Endothelial cell of umbilical vein (primary cell): ENCODE measurements at regions not wholly inside any gene's neighbourhood (a gene's known extent, or its start where the extent isn't known, plus 50 kb on each side); places are given as distances from the start of the nearest gene placed in this dataset.
A peak's percentile ranks its signal among the peaks of the same experiment; 100 is the strongest.

Experiments used
- BruUV-seq: library from RNA; stranded (reverse); fragments of 400-500 nt; replicated peaks from 2 replicates; lab custom pipeline; 2021; lab: Mats Ljungman, UMichigan
- CTCF ChIA-PET: fragments of 300-600, 350-600 bp; sonication (Branson Sonifier 250); formaldehyde crosslinking; loops from one replicate; lab custom pipeline; 2021; ENCODE audit warnings: antibody characterized with exemption, inconsistent platforms; lab: Charles Lee
- POLR2A ChIA-PET: fragments of 300-600, 350-600 bp; sonication (Branson Sonifier 250); formaldehyde crosslinking; loops from one replicate; lab custom pipeline; 2021; ENCODE audit warnings: antibody characterized with exemption, inconsistent platforms; lab: Charles Lee
- DNase-seq: peaks from one replicate; pipeline ENCODE4 v3.0.0-alpha.2; 2011; ENCODE audit warnings: low read depth, low spot score
- FAIRE-seq: peaks from 2 replicates; lab custom pipeline; 2011; peaks lifted over from hg19 to GRCh38; lab: Jason Lieb, UNC
- H2AFZ ChIP-seq: 2 replicates; pipeline ENCODE4 v1.6.0; 2012; ENCODE audit warnings: low read depth, low read length, control low read depth, inconsistent platforms
- H3K27ac ChIP-seq: 2 replicates; pipeline ENCODE4 v1.5.1; 2011; ENCODE audit warnings: low read depth, mild to moderate bottlenecking, control low read depth, low read length, moderate library complexity; ENCODE audit not compliant: insufficient read depth
- H3K27me3 ChIP-seq, 2 experiments: 2 replicates each; pipeline versions ENCODE4 v1.6.0 to v1.6.1; 2011; ENCODE audit warnings: low read length in 2 of 2, mixed read lengths in 1 of 2; ENCODE audit not compliant: control insufficient read depth in 2 of 2, insufficient read depth in 2 of 2
- H3K36me3 ChIP-seq, 2 experiments: 2 replicates in 1 of 2; 3 replicates in 1 of 2; pipeline ENCODE4 v1.5.1; 2011; ENCODE audit warnings: low read length in 2 of 2, mild to moderate bottlenecking in 1 of 2, moderate library complexity in 1 of 2; ENCODE audit not compliant: control insufficient read depth in 2 of 2, insufficient read depth in 2 of 2; ENCODE audit errors: extremely low read depth in 1 of 2
- H3K4me1 ChIP-seq: 3 replicates; pipeline ENCODE4 v1.5.1; 2011; ENCODE audit warnings: mild to moderate bottlenecking, low read length; ENCODE audit not compliant: control insufficient read depth, insufficient read depth; ENCODE audit errors: extremely low read depth
- H3K4me2 ChIP-seq: 2 replicates; pipeline ENCODE4 v1.6.1; 2011; ENCODE audit warnings: low read length, control low read depth, mixed read lengths; ENCODE audit not compliant: insufficient read depth
- H3K4me3 ChIP-seq, 3 experiments: fragments of 200-600 bp in 1 of 3; sonication (generic), shearing (Covaris generic) in 1 of 3; replicated peaks in 1 of 3; 2 replicates each; pipeline ENCODE4 v1.5.1; 2011 to 2016; ENCODE audit warnings: control low read depth in 3 of 3, low read length in 3 of 3, mild to moderate bottlenecking in 2 of 3, inconsistent platforms in 1 of 3, low read depth in 1 of 3, moderate library complexity in 1 of 3; ENCODE audit not compliant: insufficient read depth in 1 of 3
- H3K79me2 ChIP-seq: 2 replicates; pipeline ENCODE4 v1.6.0; 2012; ENCODE audit warnings: low read length, inconsistent platforms; ENCODE audit not compliant: control insufficient read depth, insufficient read depth
- H3K9ac ChIP-seq: replicated peaks from 2 replicates; pipeline ENCODE3; 2011; ENCODE audit warnings: low read length, control low read depth; ENCODE audit not compliant: insufficient read depth; ENCODE audit errors: extremely low read depth
- H3K9me1 ChIP-seq: replicated peaks from 3 replicates; pipeline ENCODE4 v1.6.0; 2011; ENCODE audit warnings: mild to moderate bottlenecking, low read length; ENCODE audit not compliant: control insufficient read depth, insufficient read depth; ENCODE audit errors: extremely low read depth
- H3K9me3 ChIP-seq: replicated peaks from 2 replicates; pipeline ENCODE4 v1.5.1; 2012; ENCODE audit warnings: low read length, inconsistent platforms; ENCODE audit not compliant: control insufficient read depth, insufficient read depth
- H4K20me1 ChIP-seq: replicated peaks from 2 replicates; pipeline ENCODE3; 2011; ENCODE audit warnings: mild to moderate bottlenecking, low read length; ENCODE audit not compliant: control insufficient read depth, insufficient read depth; ENCODE audit errors: extremely low read depth
- EZH2 ChIP-seq: IDR thresholded peaks from 2 replicates; pipeline ENCODE4 v1.6.1; 2012; ENCODE audit warnings: borderline replicate concordance, low read depth, mild to moderate bottlenecking, moderate library complexity, low read length, inconsistent platforms; ENCODE audit not compliant: severe bottlenecking
- FOS ChIP-seq: IDR thresholded peaks from 2 replicates; pipeline ENCODE4 v1.6.1; 2011; ENCODE audit warnings: mild to moderate bottlenecking, low read length, moderate library complexity, borderline replicate concordance; ENCODE audit not compliant: insufficient read depth
- GATA2 ChIP-seq: IDR thresholded peaks from 2 replicates; pipeline ENCODE4 v1.7.0; 2011; ENCODE audit warnings: low read depth, mild to moderate bottlenecking, moderate library complexity, mixed read lengths, low read length; ENCODE audit not compliant: insufficient read length, insufficient read depth
- JUN ChIP-seq: IDR thresholded peaks from 2 replicates; pipeline ENCODE4 v1.6.1; 2011; ENCODE audit warnings: borderline replicate concordance, low read depth; ENCODE audit not compliant: insufficient read length, insufficient read depth
- MYC ChIP-seq: IDR thresholded peaks from one replicate; pipeline ENCODE4 v1.6.1; 2011; ENCODE audit warnings: mild to moderate bottlenecking, low read depth, low read length
- POLR2A ChIP-seq: IDR thresholded peaks from 2 replicates; pipeline ENCODE4 v1.6.1; 2012; ENCODE audit warnings: low read depth, mild to moderate bottlenecking, control low read depth, low read length
- POLR2AphosphoS5 ChIP-seq: IDR thresholded peaks from 2 replicates; pipeline ENCODE4 v1.6.1; 2012; ENCODE audit warnings: low read depth, mild to moderate bottlenecking, control low read depth, low read length, moderate library complexity; ENCODE audit not compliant: insufficient read depth
- dilution Hi-C: fragments of 300-500 bp; cut with MboI; formaldehyde crosslinking; loops from one replicate; pipeline ENCODE4 v1.15.0; 2019; ENCODE audit warnings: low sequenced_read_pairs; ENCODE audit not compliant: extremely low pct_ligation_motif_present
- intact Hi-C: fragments of 100-400 bp; cut with micrococcal nuclease; formaldehyde crosslinking; loops from one replicate; pipeline ENCODE4 v1.10.0; 2022
- TF ChIP-seq, protein P1 (sequence below): IDR thresholded peaks from 2 replicates; pipeline ENCODE4 v1.6.1; 2011; ENCODE audit not compliant: insufficient read depth, insufficient read length
- TF ChIP-seq, protein P2 (sequence below), 2 donors: IDR thresholded peaks; 1 replicate in 1 of 2; 2 replicates in 1 of 2; pipeline ENCODE4 v1.5.1; 2011; ENCODE audit warnings: low read length in 2 of 2, mild to moderate bottlenecking in 2 of 2, moderate library complexity in 2 of 2, control low read depth in 1 of 2, inconsistent platforms in 1 of 2, low read depth in 1 of 2; ENCODE audit not compliant: insufficient read depth in 1 of 2; ENCODE audit errors: extremely low read depth in 1 of 2

DNA sequence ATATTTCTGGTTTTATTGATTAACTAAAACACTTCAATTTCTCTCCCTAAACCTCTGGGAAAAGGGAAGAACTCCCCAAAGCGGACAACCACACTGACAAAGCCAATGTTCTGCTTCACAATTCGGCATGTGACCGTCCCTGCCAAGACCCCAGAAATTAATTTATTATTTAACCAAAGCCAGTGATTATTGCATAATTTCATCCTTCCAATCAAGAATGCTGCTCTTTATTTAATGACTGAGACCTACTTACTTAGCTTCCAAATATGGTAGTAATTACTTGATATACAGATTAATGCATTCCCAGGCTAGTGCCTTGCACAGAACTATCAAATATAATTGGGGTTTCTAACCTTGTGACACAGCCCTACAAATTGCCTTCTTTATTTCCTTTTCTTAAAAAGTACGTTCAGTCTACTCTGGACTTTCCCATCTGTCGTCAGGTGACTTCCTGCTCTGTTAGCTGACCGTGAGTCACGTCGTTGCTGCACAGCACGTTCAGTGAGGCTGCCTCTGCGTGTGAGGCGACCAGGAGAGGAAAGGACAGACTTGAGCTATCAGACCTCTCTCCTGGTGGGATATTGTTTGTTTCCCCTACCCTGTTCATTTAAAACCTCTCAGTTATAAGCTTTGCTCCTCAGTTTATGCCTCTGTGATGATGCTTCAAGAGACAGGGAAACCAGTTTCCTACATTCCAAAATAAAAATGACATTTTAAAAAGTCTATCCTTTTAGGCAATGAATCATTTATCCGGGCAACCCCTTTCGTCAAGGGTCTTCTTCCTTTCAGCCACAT is 55.7 kb upstream of the TNFAIP3 start:
- Histone ChIP-seq H3K4me1 (peaks cover 19% of the 10 kb centered on the region), H3K4me2 (peak overlapping the region; percentile 15), H3K27me3 (no peaks in the 10 kb centered on the region), H3K4me3 (no peak overlapping the region), H3K9me3 (no peaks in the 10 kb centered on the region), H3K27ac (peak overlapping the region; percentile 0), H3K9me1 (no peaks in the 10 kb centered on the region), H4K20me1 (no peaks in the 10 kb centered on the region), H3K9ac (no peak overlapping the region), H3K36me3 (no peaks in the 10 kb centered on the region), H2AFZ (no peak overlapping the region), H3K79me2 (no peaks in the 10 kb centered on the region)
- BruUV-seq = no TSS peak
- intact Hi-C loops (no loop called here), dilution Hi-C loops (no loop called here)
- TF ChIP-seq EZH2 (no peak), MYC (no peak), JUN (no peak), GATA2 (peak; percentile 21), FOS (peak; percentile 75), POLR2A (no peak), POLR2AphosphoS5 (no peak)
- TF ChIP-seq, protein P1, sequence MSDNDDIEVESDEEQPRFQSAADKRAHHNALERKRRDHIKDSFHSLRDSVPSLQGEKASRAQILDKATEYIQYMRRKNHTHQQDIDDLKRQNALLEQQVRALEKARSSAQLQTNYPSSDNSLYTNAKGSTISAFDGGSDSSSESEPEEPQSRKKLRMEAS = peak; percentile 29
- TF ChIP-seq, protein P2, sequence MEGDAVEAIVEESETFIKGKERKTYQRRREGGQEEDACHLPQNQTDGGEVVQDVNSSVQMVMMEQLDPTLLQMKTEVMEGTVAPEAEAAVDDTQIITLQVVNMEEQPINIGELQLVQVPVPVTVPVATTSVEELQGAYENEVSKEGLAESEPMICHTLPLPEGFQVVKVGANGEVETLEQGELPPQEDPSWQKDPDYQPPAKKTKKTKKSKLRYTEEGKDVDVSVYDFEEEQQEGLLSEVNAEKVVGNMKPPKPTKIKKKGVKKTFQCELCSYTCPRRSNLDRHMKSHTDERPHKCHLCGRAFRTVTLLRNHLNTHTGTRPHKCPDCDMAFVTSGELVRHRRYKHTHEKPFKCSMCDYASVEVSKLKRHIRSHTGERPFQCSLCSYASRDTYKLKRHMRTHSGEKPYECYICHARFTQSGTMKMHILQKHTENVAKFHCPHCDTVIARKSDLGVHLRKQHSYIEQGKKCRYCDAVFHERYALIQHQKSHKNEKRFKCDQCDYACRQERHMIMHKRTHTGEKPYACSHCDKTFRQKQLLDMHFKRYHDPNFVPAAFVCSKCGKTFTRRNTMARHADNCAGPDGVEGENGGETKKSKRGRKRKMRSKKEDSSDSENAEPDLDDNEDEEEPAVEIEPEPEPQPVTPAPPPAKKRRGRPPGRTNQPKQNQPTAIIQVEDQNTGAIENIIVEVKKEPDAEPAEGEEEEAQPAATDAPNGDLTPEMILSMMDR (IDR thresholded peaks at IDR 0.05; ENCODE audit: extremely low read depth in 1 of 2, insufficient read depth in 1 of 2, low read depth in 1 of 2, low read length in 2 of 2) = no peak
- peak; percentile 83 for FAIRE-seq
- DNase-seq = peak; percentile 89
- ChIA-PET POLR2A (no interaction called here), CTCF (interaction anchor here (0.9 to 2.1 kb wide), 7 partner anchors 9 to 134 kb away, joined by 3 to 13 read pairs (median 5); partner anchors contain the start of gene TNFAIP3)
